ENCODE measurements at regions not wholly inside any gene's neighbourhood (a gene's known extent, or its start where the extent isn't known, plus 50 kb on each side); places are given as distances from the start of the nearest gene placed in this dataset.

- TF ChIP-seq, protein P1, sequence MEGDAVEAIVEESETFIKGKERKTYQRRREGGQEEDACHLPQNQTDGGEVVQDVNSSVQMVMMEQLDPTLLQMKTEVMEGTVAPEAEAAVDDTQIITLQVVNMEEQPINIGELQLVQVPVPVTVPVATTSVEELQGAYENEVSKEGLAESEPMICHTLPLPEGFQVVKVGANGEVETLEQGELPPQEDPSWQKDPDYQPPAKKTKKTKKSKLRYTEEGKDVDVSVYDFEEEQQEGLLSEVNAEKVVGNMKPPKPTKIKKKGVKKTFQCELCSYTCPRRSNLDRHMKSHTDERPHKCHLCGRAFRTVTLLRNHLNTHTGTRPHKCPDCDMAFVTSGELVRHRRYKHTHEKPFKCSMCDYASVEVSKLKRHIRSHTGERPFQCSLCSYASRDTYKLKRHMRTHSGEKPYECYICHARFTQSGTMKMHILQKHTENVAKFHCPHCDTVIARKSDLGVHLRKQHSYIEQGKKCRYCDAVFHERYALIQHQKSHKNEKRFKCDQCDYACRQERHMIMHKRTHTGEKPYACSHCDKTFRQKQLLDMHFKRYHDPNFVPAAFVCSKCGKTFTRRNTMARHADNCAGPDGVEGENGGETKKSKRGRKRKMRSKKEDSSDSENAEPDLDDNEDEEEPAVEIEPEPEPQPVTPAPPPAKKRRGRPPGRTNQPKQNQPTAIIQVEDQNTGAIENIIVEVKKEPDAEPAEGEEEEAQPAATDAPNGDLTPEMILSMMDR (IDR thresholded peaks at IDR 0.05): no peak
- no peak for TF ChIP-seq POLR2A (IDR thresholded peaks at IDR 0.05)
Observed at GRCh38 chr7:118079369-118079768, 104.6 kb upstream of the LSM8 start.
